PFSK-1 (cell line): ENCODE measurements at regions not wholly inside any gene's neighbourhood (a gene's known extent, or its start where the extent isn't known, plus 50 kb on each side); places are given as distances from the start of the nearest gene placed in this dataset.

Experiments
- FOXP2 ChIP-seq: optimal IDR thresholded peaks from 2 replicates; pipeline ENCODE3; 2011; ENCODE audit warnings: borderline replicate concordance, control low read depth, inconsistent platforms; ENCODE audit not compliant: insufficient read depth; ENCODE audit errors: extremely low read length, extremely low read depth
- POLR2AphosphoS5 ChIP-seq: IDR thresholded peaks from 2 replicates; pipeline ENCODE4 v1.6.1; 2012; ENCODE audit warnings: low read depth, mild to moderate bottlenecking, control low read depth, low read length, moderate library complexity
- REST ChIP-seq, 2 experiments: IDR thresholded peaks; 2 replicates each; pipeline versions ENCODE4 v1.6.1 to v1.8.0; 2011 to 2012; ENCODE audit warnings: low read depth in 2 of 2, low read length in 2 of 2, control low read depth in 1 of 2, inconsistent platforms in 1 of 2, mild to moderate bottlenecking in 1 of 2, moderate library complexity in 1 of 2; ENCODE audit not compliant: insufficient read depth in 1 of 2
- SIN3A ChIP-seq: IDR thresholded peaks from 2 replicates; pipeline ENCODE4 v1.6.1; 2012; ENCODE audit warnings: mild to moderate bottlenecking, low read length, moderate library complexity, borderline replicate concordance; ENCODE audit not compliant: insufficient read depth
- TAF1 ChIP-seq: IDR thresholded peaks from 2 replicates; pipeline ENCODE4 v1.6.1; 2012; ENCODE audit warnings: low read length, control low read depth, borderline replicate concordance; ENCODE audit not compliant: insufficient read depth

- TF ChIP-seq FOXP2 (no peak), SIN3A (no peak), REST (IDR thresholded peaks at IDR 0.05; ENCODE audit: insufficient read depth in 1 of 2, low read depth in 2 of 2, low read length in 2 of 2) (no peak), POLR2AphosphoS5 (no peak), TAF1 (no peak)
Measured at GRCh38 chr3:65112751-65113300, 425.0 kb upstream of the ADAMTS9 start.

- no peak for TF ChIP-seq SIN3A
- no peak for TF ChIP-seq REST (IDR thresholded peaks at IDR 0.05; ENCODE audit: insufficient read depth in 1 of 2, low read depth in 2 of 2, low read length in 2 of 2)
- TF ChIP-seq TAF1, result no peak
- TF ChIP-seq POLR2AphosphoS5, result no peak
- no peak for TF ChIP-seq FOXP2
Measured at GRCh38 chr3:65110661-65111060, 422.9 kb upstream of the ADAMTS9 start.

- TF ChIP-seq SIN3A (no peak), REST (IDR thresholded peaks at IDR 0.05; ENCODE audit: insufficient read depth in 1 of 2, low read depth in 2 of 2, low read length in 2 of 2) (no peak), TAF1 (no peak), POLR2AphosphoS5 (no peak), FOXP2 (no peak)
Measured at GRCh38 chr3:65109966-65110500, 422.2 kb upstream of the ADAMTS9 start.

- TF ChIP-seq TAF1, result no peak
- TF ChIP-seq POLR2AphosphoS5, result no peak
- no peak for TF ChIP-seq REST (IDR thresholded peaks at IDR 0.05; ENCODE audit: insufficient read depth in 1 of 2, low read depth in 2 of 2, low read length in 2 of 2)
- TF ChIP-seq FOXP2, result no peak
- no peak for TF ChIP-seq SIN3A
Measured at GRCh38 chr3:65107174-65107573, 419.4 kb upstream of the ADAMTS9 start.
